HG03159 (cell line): ENCODE measurements at regions not wholly inside any gene's neighbourhood (a gene's known extent, or its start where the extent isn't known, plus 50 kb on each side); places are given as distances from the start of the nearest gene placed in this dataset.

Experiments used
- ATAC-seq: cut with Tn5 transposase; IDR thresholded peaks from one replicate; pipeline ENCODE4 v1.9.1; 2021; ENCODE audit warnings: mild to moderate bottlenecking, moderate library complexity; ENCODE audit not compliant: unreplicated experiment

- no peak for ATAC-seq
These were observed 67.3 kb upstream of the ERRFI1 start for GRCh38 chr1:8093221-8093980.

GRCh38 chr1:8092657-8093056, 66.5 kb upstream of the ERRFI1 start:
- ATAC-seq, result no peak

- ATAC-seq, result no peak
These were observed 65.6 kb upstream of the ERRFI1 start for GRCh38 chr1:8091691-8092090.

- no peak for ATAC-seq
These were observed 64.2 kb upstream of the ERRFI1 start for GRCh38 chr1:8090241-8090702.

GRCh38 chr1:8089535-8090228, 63.6 kb upstream of the ERRFI1 start:
- no peak for ATAC-seq

- ATAC-seq, result no peak
These were observed 59.9 kb upstream of the ERRFI1 start for GRCh38 chr1:8086055-8086454.

GRCh38 chr1:8084913-8085312, 58.8 kb upstream of the ERRFI1 start:
- ATAC-seq, result no peak

GRCh38 chr1:8083739-8084484, 57.8 kb upstream of the ERRFI1 start:
- ATAC-seq, result no peak

GRCh38 chr1:8082945-8083344, 56.8 kb upstream of the ERRFI1 start:
- ATAC-seq, result no peak

- no peak for ATAC-seq
These were observed 52.1 kb upstream of the ERRFI1 start for GRCh38 chr1:8078176-8078671.

- no peak for ATAC-seq
These were observed 51.5 kb upstream of the ERRFI1 start for GRCh38 chr1:8077602-8078001.

- no peak for ATAC-seq
These were observed 51.0 kb upstream of the ERRFI1 start for GRCh38 chr1:8077120-8077573.

- no peak for ATAC-seq
These were observed 50.1 kb upstream of the ERRFI1 start for GRCh38 chr1:8076176-8076575.
